GM18499 (cell line): ENCODE measurements at regions not wholly inside any gene's neighbourhood (a gene's known extent, or its start where the extent isn't known, plus 50 kb on each side); places are given as distances from the start of the nearest gene placed in this dataset.
"Not testable (repeated sequence)": the region's sequence is repeated elsewhere in the genome, so short reads cannot be mapped to it uniquely, and the experiment has no call there.

Experiments
- ATAC-seq: cut with Tn5 transposase; IDR thresholded peaks from one replicate; pipeline ENCODE4 v1.9.1; 2021; ENCODE audit warnings: moderate number of reproducible peaks; ENCODE audit not compliant: insufficient read depth, unreplicated experiment

GRCh38 chr2:16379901-16380300 lies 285.7 kb downstream of the CYRIA start:
- ATAC-seq: not testable (repeated sequence)

DNA sequence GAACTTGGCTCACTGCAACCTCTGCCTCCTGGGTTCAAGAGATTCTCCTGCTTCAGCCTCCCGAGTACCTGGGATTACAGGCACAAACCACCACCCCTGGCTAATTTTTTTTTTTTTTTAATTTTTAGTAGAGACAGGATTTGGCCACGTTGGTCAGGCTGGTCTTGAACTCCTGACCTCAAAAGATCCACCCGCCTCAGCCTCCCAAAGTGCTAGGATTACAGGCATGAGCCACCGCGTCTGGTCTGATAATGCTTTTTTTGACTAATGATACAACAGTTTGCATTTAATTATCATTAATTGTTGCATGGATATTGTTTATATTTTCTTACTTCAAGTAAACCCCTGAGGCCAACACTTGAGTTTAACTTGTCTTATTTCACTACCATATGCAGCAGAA lies 286.6 kb downstream of the CYRIA start:
- ATAC-seq: not testable (repeated sequence)

GRCh38 chr2:16378031-16378430 lies 287.6 kb downstream of the CYRIA start:
- ATAC-seq: no peak

GRCh38 chr2:16375981-16376380 lies 289.7 kb downstream of the CYRIA start:
- no peak for ATAC-seq

GRCh38 chr2:16375351-16375750 lies 290.3 kb downstream of the CYRIA start:
- no peak for ATAC-seq

DNA sequence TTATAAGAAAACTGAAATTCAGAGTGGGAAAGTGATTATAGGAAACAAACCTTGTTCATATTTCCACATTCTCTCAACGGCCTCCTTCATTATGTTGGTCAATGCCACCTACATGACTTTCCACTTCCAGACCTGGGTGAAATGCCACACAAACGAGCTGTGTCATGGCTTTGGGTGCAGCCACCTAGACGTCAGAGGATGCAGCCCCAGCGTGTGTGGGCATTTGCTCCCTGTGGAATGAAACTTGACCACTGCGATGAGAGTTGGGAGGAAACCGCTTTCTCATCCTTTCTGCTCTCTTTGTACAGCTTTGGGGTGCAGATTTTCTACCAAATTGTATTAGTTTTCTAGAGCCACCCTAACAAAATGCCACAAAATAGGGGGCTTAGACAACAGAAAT lies 291.0 kb downstream of the CYRIA start:
- no peak for ATAC-seq

DNA sequence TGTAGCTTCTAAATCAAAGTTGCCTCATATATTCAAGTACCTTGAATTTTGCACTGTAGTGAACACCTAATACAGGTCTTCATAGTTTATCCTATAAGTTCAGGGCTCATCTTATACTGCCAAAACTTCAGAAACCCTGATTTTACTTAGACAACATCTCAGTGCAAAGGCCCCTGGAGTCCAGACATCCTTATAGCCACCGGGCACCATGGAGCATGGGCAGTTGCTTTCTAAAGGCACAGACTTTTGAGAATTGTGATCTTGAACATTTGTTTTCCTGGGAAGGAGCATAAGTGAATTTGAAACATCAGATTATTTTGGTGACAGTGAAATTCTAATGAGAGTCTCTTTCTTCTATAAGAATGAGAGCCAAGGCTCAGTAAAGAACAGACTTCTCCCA lies 292.3 kb downstream of the CYRIA start:
- ATAC-seq: no peak

- ATAC-seq: no peak
Observed at GRCh38 chr2:16371751-16372150, 293.9 kb downstream of the CYRIA start.

GRCh38 chr2:16368951-16369350 lies 296.7 kb downstream of the CYRIA start:
- ATAC-seq: no peak

GRCh38 chr2:16368328-16368727 lies 297.3 kb downstream of the CYRIA start:
- no peak for ATAC-seq

- no peak for ATAC-seq
Observed at GRCh38 chr2:16365366-16365765, 300.3 kb downstream of the CYRIA start.

DNA sequence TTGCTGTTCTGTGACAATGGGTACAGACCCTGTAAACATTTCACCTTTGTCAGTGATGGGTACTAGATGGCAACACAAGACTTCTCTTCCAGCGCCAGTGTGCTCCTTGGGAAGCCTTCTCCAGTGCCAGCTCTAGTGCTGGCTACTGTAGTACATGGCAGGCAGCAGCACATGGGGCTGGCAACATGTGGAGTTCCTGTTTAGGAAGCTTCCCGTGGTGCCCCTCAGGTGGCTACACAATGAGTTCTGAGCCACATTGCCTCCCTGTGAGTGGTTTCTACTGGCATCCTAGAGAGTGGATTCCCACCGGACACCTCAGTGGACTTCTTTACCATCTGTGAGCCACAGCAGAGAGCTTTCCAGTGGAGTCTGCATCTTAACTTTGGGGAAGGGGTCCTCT lies 302.1 kb downstream of the CYRIA start:
- ATAC-seq: no peak

DNA sequence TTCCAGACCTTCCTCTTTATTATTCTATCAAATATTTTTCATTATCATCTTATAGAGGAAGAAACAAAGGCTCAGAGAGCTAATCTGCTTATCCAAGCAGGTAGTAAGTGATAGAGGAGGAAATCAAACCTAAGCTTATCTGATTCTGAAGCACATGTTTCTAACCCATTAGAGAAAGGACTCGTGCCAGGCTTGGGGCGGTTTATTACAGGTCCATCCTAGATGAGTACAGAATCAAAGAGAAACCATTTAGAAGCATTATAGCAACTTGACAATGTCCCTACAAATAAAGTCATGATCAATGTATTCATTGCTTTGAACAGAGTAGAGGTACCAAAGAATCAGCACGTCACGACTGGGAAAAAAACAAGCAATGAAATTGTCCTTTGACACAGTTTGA lies 303.0 kb downstream of the CYRIA start:
- ATAC-seq: no peak

GRCh38 chr2:16361261-16361995 lies 304.2 kb downstream of the CYRIA start:
- ATAC-seq: no peak

GRCh38 chr2:16359961-16360360 lies 305.7 kb downstream of the CYRIA start:
- no peak for ATAC-seq

DNA sequence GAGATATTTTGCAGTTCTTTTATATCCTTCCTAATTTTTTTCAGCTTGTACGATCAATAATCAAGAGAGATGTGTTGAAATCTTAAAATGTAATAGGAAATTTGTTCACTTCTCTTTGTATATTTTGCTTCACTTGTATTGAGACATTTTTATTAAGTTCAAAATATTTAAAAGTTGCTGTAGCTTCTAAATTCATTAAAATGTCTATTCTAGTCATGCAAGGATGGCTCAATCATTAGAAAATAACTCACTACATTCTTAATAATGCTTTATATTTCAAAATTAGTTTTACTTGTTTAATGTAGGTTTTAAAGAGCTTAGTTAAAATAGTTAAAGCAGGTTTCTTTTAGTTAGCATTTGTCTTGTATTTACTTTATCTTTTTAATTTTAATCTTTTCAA lies 308.4 kb downstream of the CYRIA start:
- ATAC-seq: no peak

DNA sequence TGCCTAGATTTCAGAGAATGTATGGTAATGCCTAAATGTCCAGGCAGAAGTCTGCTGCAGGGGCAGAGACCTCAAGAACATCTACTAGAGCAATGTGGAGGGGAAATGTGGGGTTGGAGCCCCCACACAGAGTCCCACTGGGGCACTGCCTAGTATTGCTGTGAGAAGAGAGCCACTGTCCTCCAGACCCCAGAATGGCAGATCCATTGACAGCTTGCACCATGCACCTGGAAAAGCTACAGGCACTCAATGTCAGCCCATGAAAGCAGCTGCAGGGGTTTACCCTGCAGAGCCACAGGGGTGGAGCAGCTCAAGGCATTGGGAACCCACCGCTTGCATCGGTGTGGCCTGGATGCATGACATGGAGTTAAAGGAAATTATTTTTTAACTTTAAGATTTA lies 314.1 kb downstream of the CYRIA start:
- no peak for ATAC-seq

GRCh38 chr2:16351137-16351536 lies 314.5 kb downstream of the CYRIA start:
- no peak for ATAC-seq

DNA sequence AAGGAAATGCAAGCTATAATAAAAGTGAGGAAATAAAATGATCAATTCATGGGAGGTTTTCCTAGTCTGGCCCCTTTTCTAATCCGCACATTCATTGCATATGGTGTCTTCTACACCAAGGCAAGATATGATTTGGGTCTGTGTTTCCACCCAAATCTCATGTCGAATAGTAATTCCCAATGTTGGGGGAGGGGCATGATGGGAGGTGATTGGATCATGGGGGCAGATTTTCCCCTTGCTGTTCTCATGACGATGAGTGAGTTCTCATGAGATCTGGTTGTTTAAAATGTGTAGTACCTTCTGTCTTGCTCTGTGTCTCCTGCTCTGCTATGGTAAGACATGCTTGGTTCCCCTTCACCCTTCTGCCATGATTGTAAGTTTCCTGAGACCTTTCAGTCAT lies 315.4 kb downstream of the CYRIA start:
- no peak for ATAC-seq

DNA sequence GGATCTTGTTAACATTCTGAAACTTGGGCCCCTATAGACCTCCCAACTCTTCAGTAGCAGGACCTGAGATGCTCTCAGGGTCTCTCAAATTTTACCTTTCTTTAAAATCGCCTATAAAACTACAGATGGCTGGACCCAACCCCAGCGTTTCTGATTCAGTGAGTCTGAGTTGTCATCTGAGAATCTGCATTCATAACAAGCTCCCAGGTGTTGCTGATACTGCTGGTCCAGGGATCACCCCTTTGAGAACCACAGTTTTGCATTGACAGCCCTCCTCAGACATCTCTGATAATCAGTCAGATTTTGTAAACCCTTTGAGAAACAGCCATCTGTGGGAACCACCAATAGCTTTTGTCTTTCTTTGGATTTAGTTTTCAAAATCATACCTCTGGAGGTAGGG lies 315.8 kb downstream of the CYRIA start:
- no peak for ATAC-seq

- ATAC-seq: no peak
Observed at GRCh38 chr2:16348821-16349515, 316.7 kb downstream of the CYRIA start.

- no peak for ATAC-seq
Observed at GRCh38 chr2:16346671-16347070, 319.0 kb downstream of the CYRIA start.
